Activated naive CD8-positive, alpha-beta T cell treated with anti-CD3 and anti-CD28 coated beads, Interleukin-2, amount 50 U/mL, for 16 hours (primary cell): ENCODE measurements at regions not wholly inside any gene's neighbourhood (a gene's known extent, or its start where the extent isn't known, plus 50 kb on each side); places are given as distances from the start of the nearest gene placed in this dataset.
"Not testable (repeated sequence)": the region's sequence is repeated elsewhere in the genome, so short reads cannot be mapped to it uniquely, and the experiment has no call there.

Source experiments
- DNase-seq: peaks from one replicate; pipeline ENCODE4 v3.0.0-alpha.2; 2020; ENCODE audit warnings: low read depth, low spot score

GRCh38 chr2:144128130-144128746 lies 391.7 kb downstream of the ZEB2 start:
- no peak for DNase-seq

- DNase-seq: no peak
These were observed 392.2 kb downstream of the ZEB2 start for GRCh38 chr2:144127693-144128092.

GRCh38 chr2:144126302-144126701 lies 393.6 kb downstream of the ZEB2 start:
- no peak for DNase-seq

GRCh38 chr2:144125751-144126150 lies 394.2 kb downstream of the ZEB2 start:
- DNase-seq: no peak

- DNase-seq: no peak
These were observed 395.0 kb downstream of the ZEB2 start for GRCh38 chr2:144124882-144125281.

GRCh38 chr2:144120487-144120886 lies 399.4 kb downstream of the ZEB2 start:
- DNase-seq: no peak

GRCh38 chr2:144117086-144117485 lies 402.8 kb downstream of the ZEB2 start:
- no peak for DNase-seq

- no peak for DNase-seq
These were observed 404.1 kb downstream of the ZEB2 start for GRCh38 chr2:144115739-144116291.

GRCh38 chr2:144114760-144115159 lies 405.2 kb downstream of the ZEB2 start:
- no peak for DNase-seq

- DNase-seq: no peak
These were observed 408.5 kb downstream of the ZEB2 start for GRCh38 chr2:144111437-144111836.

- not testable (repeated sequence) for DNase-seq
These were observed 413.8 kb downstream of the ZEB2 start for GRCh38 chr2:144106104-144106503.

- DNase-seq: no peak
These were observed 417.5 kb downstream of the ZEB2 start for GRCh38 chr2:144102386-144102785.

- no peak for DNase-seq
These were observed 420.0 kb downstream of the ZEB2 start for GRCh38 chr2:144099780-144100377.

GRCh38 chr2:144099340-144099739 lies 420.6 kb downstream of the ZEB2 start:
- no peak for DNase-seq

GRCh38 chr2:144097440-144098225 lies 422.3 kb downstream of the ZEB2 start:
- no peak for DNase-seq

- no peak for DNase-seq
These were observed 423.4 kb downstream of the ZEB2 start for GRCh38 chr2:144096531-144096930.

GRCh38 chr2:144094408-144095151 lies 425.3 kb downstream of the ZEB2 start:
- no peak for DNase-seq

GRCh38 chr2:144091622-144092021 lies 428.3 kb downstream of the ZEB2 start:
- no peak for DNase-seq

GRCh38 chr2:144088863-144089262 lies 431.1 kb downstream of the ZEB2 start:
- no peak for DNase-seq

- no peak for DNase-seq
These were observed 433.0 kb downstream of the ZEB2 start for GRCh38 chr2:144086965-144087364.

- no peak for DNase-seq
These were observed 434.9 kb downstream of the ZEB2 start for GRCh38 chr2:144085016-144085415.

GRCh38 chr2:144084114-144084661 lies 435.7 kb downstream of the ZEB2 start:
- DNase-seq: no peak
